NOMO-1 (cell line): ENCODE measurements at regions not wholly inside any gene's neighbourhood (a gene's known extent, or its start where the extent isn't known, plus 50 kb on each side); places are given as distances from the start of the nearest gene placed in this dataset.
"Not testable (repeated sequence)": the region's sequence is repeated elsewhere in the genome, so short reads cannot be mapped to it uniquely, and the experiment has no call there.

Experiments used
- DNase-seq, 2 experiments: peaks; one replicate each; lab custom pipeline; 2025; ENCODE audit not compliant: unreplicated experiment in 2 of 2; lab: John Stamatoyannopoulos, UW

DNA sequence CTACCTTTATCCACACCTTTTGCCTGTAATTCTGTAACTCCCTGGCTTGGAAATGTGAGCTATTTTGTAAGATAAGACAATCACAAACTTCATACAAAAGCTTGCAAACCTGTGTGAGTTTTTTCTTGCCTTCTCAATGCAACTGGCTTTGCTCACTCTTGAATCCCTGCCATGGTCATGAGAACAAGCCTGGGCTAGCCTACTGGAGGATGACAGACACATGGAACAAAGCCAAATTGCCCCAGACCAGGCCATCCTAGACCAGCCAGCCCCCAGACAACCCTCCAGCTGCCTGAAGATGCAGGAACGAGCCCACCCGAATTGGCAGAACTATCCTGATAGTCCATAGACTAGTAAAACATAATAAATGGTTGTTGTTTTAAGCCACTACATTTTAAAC lies 466.6 kb upstream of the ERCC4 start:
- no peak for DNase-seq

DNA sequence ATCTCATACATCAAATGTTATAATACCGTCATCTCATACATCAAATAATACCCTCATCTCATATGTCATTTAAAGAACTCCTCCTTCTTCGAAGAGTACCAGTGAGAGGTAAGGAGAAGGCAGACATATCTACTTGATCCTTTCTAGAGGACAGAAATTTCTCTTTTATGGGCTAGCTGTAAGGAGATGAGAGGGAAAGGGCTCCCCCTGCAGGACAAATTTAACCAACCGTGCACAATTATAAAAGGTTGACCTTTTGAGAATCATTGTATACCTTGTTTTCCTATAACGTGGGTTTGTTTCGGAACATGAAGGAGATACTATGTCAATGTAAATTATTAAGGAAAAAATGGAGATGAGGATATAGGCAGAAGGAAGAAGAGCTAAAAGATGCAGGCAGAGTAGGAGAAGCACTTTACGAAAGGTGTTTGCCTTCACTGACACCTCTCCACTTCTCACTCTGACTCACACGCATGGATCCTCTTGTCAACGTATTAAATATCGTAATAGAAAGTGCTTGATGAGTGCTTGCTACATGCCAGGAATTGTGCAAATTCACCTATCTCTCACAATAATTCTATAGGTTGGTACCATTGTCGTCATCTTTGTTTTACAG lies 465.9 kb upstream of the ERCC4 start:
- peak in 1 of 2 experiments; percentile 11 for DNase-seq

DNA sequence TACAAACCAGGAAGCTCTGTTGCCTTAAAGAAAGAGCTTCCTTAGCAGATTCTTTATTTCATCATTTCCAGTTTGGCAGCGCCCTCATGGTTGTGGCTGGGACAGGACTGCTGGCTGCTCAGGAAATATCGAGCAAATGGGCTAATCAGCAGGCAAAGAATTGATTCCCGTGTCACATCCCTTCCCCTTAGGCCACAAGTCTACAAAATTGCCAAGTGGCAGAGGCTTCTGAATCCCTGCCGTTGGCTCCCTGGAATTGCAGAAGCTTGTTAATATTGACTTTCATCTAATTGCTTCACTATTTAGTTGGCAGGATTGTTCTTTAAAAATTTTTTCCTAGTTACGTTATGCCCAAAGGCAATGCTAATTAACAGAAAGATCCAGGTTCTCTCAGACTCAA lies 456.3 kb upstream of the ERCC4 start:
- DNase-seq, result no peak

DNA sequence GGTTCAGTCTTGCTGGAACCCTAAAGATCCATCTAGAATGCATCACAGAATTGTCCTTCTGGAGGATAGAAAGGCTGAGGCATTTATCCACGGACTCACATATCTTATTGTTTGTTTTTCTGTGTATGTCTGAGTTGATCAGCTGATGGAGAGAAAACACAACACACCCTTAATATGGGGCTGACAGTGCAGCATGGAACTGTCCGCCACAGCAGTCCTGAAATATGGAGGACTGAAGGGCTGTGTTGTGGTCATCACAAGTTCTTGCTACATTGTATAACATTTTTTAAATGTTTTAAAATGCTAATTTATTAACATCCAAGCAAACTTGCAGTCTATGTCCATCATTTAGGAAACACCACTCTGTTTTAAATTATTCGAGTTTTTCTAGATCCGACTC lies 448.9 kb upstream of the ERCC4 start:
- DNase-seq, result no peak

DNA sequence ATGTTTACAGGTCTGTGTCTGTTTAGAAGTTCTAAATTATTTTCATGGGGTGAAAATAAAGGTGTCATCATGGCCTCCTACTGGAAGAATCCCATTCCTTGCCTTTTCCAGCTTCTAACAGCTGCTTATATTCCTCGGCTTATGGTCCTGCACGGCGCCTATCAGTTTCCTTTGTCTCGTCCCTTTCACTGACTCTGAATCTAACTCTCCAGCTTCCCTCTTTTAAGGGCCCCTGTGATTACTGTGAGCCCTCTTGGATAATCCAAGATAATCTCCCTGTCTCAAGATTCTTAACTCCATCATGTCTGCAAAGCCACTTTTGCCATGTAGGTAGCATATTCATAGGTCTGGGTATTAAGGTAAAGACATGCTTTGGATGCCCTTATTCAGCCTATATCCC lies 441.0 kb upstream of the ERCC4 start:
- no peak for DNase-seq

DNA sequence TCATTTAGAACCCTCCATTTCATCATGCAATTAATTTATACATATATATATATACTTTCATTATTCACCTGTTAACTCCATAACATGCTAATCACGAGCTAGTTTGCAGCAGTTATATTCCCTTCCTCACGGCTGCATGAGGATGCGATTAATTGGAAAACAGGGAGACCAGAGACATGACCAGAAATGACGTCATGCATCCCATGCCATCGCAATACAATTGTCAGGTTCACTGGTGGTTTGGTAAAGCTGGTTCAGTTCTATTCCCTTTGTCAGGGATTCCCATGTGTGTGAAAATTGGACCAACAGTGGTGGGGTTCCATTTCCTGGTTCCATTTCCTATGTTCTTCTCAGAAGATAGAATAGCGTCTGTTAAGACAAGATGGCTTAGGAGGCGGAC lies 440.4 kb upstream of the ERCC4 start:
- no peak for DNase-seq

DNA sequence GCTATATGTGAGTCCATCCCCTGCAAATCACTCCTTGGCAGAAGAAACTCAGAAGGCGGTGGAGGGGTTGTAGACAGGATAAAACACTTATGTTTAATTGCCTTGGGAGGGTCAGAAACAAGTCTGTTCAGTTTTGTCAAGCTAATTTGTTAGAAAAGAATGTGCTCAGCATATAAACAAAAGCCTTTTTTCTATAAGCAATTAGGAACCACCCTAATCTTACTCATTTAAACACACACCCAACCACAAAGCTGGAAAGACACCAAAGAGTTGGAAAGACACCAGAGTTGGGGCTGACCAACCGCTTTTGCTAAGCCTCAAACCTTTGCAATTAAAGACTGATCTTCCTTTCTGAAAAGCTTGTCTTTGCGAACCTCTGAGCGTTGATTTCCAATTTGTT lies 439.2 kb upstream of the ERCC4 start:
- DNase-seq, result no peak

DNA sequence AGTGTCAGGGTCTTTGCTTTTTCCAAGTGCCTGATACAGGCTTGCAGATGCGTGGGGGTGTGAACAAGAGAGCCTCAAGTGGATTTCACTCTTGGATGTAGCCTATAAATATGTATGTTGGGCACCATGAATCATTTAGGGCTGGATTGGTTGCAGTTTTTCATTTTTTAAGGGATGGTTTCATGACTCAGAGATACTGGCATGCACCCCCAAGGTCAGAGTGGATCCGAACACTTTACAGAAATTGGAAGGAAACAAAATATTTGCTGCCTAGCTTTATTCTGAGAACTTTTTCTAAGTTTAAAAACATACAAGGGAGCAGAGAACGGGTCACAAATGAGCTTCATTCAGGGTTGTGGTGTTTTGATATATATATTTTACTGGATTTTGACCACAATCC lies 436.8 kb upstream of the ERCC4 start:
- DNase-seq, result no peak

DNA sequence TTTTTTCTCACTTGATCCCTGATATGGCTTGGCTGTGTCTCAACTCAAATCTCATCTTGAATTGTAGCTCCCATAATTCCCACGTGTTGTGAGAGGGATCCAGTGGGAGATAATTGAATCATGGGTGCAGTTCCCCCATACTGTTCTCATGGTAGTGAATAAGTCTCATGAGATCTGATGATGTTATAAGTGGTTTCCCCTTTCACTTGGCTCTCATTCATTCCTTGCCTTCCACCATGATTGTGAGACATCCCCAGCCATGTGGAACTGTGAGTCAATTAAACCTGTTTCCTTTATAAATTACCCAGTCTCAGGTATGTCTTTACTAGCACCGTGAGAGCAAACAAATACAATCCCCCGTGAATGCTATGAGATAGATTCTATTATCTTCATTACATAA lies 430.5 kb upstream of the ERCC4 start:
- DNase-seq, result not testable (repeated sequence)

DNA sequence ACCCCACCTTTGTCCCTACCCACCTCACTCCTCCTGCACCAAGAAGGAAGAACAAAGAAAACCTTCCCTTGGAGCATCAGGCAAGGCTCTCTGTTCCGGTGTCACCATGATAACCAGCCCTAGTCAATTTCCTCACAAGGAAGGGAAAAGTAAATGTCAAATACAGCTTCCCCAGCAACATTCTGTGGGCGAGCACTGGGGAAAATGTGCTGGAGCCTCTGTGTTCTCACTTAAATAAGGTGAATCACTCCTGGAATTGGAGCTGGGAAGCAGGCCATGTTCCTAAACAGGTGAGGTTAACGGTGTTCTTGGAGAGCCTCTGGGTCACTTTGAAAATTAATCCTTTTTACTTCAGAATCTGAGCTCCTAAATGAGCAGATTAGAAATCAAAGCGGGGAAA lies 427.9 kb upstream of the ERCC4 start:
- DNase-seq, result no peak

DNA sequence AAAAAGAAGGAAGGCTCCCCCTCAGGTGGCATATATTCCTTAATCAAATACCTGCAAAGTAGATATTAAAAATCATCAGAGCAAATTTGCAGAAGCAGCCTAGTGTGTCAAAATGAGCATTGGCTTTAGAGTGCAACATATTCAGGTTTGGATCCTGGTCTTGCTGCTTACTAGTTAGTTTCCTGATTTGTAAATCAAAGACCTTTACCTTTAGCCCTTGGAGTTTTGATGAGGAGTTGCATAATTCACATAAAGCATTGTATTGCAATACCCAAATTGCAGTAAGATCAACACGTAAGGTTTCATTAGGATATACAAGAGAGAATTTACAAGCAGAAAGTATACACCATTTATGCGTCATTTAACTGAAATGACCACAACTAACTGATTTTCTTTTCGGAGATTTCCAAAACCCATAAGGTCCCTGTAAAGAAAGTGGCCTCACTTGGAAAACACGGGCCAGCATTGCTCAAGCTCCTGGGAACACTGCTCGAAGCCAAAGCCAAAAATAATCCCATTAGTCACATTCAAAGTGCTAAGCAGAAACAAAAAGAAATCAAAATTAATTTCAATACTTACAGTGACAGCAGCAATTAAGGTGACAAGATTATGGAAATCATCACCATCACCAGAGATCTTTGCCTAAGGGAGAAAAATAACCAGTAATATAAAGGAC lies 415.9 kb upstream of the ERCC4 start:
- no peak for DNase-seq

DNA sequence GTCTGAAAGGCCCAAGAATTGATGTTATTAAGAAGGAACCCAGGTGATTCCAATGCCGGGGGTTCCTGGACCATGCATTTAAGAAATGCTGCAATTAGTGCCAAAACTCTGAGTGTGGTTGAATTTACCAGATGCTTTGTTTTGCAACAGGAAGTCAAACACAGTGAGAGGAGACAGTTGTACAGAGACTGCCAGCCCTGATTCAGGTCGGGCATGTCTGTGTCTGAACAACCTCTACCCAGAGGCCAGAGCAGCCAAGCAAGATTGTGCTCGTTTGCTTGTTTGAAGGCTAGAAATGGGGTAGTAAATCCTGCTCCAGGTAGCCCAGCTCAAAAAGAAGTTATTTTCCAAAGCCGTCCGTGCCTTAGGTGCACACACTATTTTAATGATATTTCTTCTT lies 412.4 kb upstream of the ERCC4 start:
- no peak for DNase-seq

DNA sequence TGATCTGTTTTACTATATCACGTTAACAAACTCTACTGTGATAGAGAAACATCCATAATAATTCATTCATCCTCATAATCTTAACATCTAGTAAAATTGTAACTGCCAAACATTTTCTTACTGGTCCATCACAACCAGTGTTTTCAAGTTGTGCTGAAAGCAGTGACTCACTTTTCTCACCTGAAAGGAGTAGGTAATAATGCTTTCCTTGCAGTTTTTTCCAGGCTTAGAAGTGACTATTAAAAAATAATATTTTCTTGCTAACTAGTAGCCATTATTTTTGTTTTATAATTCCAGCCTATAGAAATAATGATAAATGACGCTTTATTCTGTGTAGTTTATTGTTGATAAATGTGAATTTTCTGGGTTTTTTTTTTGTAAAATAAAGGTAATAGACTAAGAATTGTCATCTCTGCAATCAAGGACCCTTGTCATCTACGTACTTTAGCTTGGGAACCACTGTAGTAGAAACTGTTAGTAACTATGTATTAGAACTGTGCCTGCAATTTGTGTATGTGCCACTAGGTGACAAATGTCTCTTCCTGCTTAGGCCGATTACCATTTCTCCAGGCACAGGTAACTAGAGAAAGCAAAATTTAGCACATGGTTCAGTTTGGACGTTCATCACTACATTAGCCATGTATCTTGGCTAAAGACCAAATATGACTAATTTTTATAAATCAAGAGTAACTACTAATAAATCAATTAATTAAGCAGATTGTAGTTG lies 409.4 kb upstream of the ERCC4 start:
- no peak for DNase-seq

DNA sequence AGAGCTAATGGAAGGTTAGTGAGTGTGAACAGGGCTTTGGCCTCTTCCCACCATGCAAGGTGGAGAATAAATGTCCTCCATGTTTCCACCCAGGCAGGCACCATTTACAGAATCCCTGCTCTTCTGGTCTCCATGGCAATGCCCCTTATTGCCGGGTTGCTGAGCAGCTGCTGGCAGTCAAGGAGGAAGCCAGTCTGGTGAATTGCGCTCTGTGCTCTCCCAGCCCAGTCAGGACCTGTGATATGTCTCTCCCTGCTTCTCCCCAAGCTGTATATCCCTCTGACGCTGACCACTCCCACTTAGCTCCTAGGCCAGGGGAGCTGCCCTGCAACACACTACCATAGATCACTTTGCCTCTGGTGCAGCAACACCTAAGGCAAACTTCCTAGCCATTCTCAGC lies 402.1 kb upstream of the ERCC4 start:
- DNase-seq, result no peak

DNA sequence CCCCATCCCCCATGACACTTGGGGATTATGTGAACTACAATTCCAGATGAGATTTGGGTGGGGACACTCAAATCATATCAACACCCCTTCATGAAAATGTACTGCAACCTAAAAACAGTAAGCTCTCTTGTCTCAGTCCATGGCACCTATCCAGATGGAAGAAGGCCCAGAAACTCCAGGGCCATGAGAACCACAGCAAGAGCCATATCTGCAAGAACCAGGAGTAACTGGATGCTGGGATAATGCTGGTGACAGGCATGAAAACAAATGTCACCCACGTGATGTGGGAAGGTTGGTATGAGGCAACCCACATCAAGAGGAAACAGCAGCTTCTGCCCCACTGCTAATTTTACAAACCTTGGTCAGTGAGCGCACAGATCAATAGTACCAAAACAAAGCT lies 400.1 kb upstream of the ERCC4 start:
- no peak for DNase-seq

DNA sequence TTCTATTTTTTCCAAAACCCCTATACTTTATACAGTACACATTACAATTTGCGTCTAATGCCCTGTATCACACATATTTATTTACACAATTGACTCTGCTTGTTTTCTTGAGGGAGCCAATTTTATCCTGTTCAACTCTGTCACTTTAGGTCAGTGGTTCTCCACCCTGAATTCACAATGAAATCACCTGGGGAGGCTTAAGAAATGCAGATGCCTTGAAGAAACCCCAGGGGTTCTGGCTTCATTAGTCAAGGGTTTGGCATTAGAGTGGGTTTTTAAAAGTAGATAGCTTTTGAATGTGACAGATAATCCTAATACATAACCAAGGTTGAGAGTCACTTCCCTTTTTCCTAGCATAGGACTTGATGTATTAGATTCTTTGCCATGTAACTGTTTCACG lies 398.6 kb upstream of the ERCC4 start:
- DNase-seq, result no peak

DNA sequence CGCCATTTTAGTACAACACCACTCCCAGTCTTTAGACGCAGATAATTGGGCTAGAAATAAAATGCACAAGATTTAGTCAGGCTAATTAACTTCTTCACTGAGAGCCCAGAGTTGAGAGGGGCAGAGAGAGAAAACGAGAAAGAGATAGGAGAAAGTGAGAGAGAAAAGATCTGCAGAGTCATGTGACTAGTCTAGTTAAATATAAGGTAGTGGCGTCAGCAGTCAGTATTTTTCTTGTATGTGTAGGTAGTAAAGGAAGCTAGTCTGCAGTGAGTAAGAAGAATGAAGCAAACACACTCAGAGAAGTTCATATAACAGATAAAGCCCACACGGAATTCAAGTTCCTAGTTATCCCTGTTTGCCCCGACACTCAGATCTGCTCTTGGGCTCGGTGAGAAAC lies 392.6 kb upstream of the ERCC4 start:
- no peak for DNase-seq

DNA sequence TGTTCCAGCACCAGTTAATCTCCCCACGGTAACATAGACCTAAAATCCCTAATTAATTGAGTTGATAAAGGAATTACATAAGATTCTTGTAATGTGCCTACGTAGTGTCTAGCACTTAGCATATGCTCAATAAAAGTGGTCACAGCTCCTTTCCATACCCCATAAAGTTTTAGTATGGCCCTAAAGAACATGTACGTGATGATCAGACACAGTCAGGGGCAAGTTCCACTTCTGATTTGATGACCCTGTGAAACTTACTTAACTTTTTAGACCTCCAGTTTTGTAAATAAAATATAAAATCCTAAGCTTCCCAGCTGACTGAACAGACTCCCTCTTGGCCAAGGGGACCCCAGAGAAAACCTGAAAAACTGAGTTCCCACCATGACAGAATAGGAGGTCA lies 391.3 kb upstream of the ERCC4 start:
- no peak for DNase-seq

DNA sequence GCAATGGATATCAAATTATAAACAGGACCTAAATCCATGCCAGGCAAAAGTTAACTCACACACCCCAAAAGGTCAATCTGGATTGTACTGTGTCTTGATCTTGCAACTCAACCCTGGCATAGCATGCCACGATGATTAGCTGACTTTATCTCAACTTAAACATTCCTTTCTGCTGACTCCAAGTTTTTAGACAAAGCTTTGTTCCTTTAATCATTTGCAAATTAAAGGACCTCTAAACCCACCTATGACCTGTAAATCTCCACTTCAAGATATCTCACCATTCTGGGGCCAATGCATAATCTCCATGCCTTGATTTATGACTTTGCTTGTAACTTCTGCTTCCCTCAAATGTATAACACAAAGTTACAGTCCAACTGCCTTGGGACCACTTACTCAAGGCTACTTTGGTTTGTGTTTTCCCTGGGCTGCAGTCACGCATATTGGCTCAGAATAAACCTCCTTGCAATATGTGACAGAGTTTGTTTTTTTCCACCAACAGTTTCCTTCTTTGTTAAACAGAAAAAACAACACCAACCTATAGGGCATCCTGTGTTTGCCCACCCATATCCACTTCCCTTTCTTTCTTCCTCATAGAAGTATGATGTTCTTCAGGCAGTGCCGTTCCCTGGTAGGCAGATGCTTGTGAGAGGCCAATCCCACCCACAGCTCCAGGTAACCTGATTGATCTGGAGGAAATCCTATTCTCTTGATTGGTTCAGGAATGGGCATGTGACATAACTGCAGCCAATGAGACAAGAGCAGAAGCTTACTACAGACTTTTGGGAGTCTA lies 390.6 kb upstream of the ERCC4 start:
- no peak for DNase-seq

DNA sequence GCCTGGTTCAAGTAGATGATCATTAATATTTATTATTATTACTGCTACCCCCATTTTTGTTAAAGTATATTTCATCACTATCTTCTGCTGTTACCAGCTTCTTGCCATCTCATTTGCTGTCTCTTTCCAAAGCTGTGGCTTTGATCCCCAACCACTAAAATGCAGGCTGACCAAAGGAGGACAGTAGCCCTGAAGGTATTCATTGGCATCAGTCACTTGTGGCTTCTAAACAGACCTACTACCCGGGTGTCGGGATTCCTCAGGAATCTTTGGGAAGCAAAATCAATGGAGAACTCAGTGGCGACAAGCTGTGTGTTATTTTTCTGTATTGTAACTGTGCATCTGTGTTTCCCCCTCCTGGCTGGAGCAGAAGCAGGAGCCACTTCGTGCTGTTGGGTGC lies 379.2 kb upstream of the ERCC4 start:
- DNase-seq, result no peak

DNA sequence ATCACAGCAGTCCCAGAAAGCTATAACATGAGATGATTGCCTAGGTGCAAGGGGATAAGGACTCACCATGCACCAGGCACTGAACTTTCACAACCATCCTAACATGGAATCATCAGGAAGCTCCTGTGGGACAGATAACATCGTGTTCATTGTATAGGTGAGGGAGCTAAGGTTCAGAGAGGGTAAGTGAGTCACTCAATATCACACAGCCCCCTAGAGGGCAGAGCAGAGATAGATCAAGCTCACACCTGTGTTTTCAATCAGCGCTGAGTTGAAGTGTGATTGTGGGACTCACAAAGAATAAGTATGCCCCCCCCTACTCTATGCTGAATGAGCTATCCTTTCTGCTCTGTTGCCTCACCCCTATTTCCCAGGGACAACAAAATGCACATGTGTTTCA lies 377.7 kb upstream of the ERCC4 start:
- DNase-seq, result no peak

DNA sequence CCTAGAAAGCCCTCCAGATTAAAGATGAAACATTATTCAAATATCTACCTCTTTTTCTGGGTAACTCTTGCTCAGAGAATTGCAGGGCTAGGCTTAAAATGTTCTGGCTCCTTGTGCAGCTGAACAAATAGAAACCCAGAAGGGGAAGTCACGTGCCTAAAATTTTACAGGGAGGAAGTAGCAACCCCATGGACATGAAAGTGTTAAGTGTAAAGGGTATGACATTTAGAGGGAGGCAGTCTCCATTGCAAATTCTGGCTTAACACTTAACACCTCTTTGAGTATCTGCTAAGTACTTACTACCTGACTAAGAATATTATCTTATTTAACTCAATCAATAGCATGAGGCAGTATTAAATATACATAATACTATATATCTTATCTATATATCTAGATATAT lies 376.1 kb upstream of the ERCC4 start:
- no peak for DNase-seq
